GM23338 (cell line): ENCODE measurements at regions not wholly inside any gene's neighbourhood (a gene's known extent, or its start where the extent isn't known, plus 50 kb on each side); places are given as distances from the start of the nearest gene placed in this dataset.

ENCODE experiments used
- ATAC-seq: fragments of 200-7000 bp; cut with Tn5 transposase; 3 replicates; pipeline ENCODE4 v1.9.1; 2020
- DNase-seq: peaks from one replicate; pipeline ENCODE4 v3.0.0-alpha.2; 2015; ENCODE audit warnings: low spot score
- H2AFZ ChIP-seq: fragments of 200-600 bp; sonication (generic); 2 replicates; pipeline ENCODE4 v1.8.0; 2016; ENCODE audit warnings: antibody characterized with exemption, mild to moderate bottlenecking, moderate library complexity
- H3F3A ChIP-seq: fragments of 200-600 bp; sonication (generic); replicated peaks from 2 replicates; pipeline ENCODE4 v1.8.0; 2017; ENCODE audit warnings: antibody characterized with exemption, mixed run types, low read depth
- H3K27ac ChIP-seq: fragments of 200-600 bp; sonication (generic); 2 replicates; pipeline ENCODE4 v1.6.1; 2016; ENCODE audit warnings: low read depth
- H3K27me3 ChIP-seq: fragments of 200-600 bp; sonication (generic); 2 replicates; pipeline ENCODE4 v1.8.0; 2016; ENCODE audit warnings: mild to moderate bottlenecking, mixed run types, moderate library complexity; ENCODE audit not compliant: insufficient read depth
- H3K36me3 ChIP-seq: fragments of 200-600 bp; sonication (generic); 2 replicates; pipeline ENCODE4 v1.8.0; 2016; ENCODE audit warnings: mild to moderate bottlenecking; ENCODE audit not compliant: insufficient read depth
- H3K4me1 ChIP-seq: fragments of 200-600 bp; sonication (generic); 2 replicates; pipeline ENCODE4 v1.8.0; 2016; ENCODE audit warnings: mild to moderate bottlenecking, moderate library complexity; ENCODE audit not compliant: insufficient read depth
- H3K4me2 ChIP-seq: fragments of 200-600 bp; sonication (generic); 2 replicates; pipeline ENCODE4 v1.7.1; 2017; ENCODE audit warnings: mixed run types
- H3K4me3 ChIP-seq: fragments of 200-600 bp; sonication (generic); 2 replicates; pipeline ENCODE4 v1.6.1; 2016; ENCODE audit warnings: mixed run types
- H3K79me2 ChIP-seq: fragments of 200-600 bp; sonication (generic); replicated peaks from 2 replicates; pipeline ENCODE4 v1.8.0; 2017; ENCODE audit warnings: mild to moderate bottlenecking; ENCODE audit not compliant: insufficient read depth
- H3K9me2 ChIP-seq: fragments of 200-600 bp; sonication (generic); 2 replicates; pipeline ENCODE4 v1.8.0; 2017; ENCODE audit not compliant: insufficient read depth
- H4K20me1 ChIP-seq: fragments of 200-600 bp; sonication (generic); replicated peaks from 2 replicates; pipeline ENCODE4 v1.8.0; 2017; ENCODE audit warnings: mild to moderate bottlenecking; ENCODE audit not compliant: insufficient read depth
- H3K27ac Mint-ChIP-seq: 2 replicates; pipeline ENCODE4 v1.8.0; 2020; ENCODE audit warnings: inconsistent platforms, mild to moderate bottlenecking, moderate library complexity, mixed read lengths
- H3K27me3 Mint-ChIP-seq: 3 replicates; pipeline ENCODE4 v1.8.0; 2022; ENCODE audit warnings: low read depth, mild to moderate bottlenecking, moderate library complexity, mixed read lengths, inconsistent platforms; ENCODE audit not compliant: insufficient read depth, poor library complexity
- H3K36me3 Mint-ChIP-seq: 3 replicates; pipeline ENCODE4 v1.8.0; 2021; ENCODE audit warnings: low read depth, mild to moderate bottlenecking, inconsistent platforms, moderate library complexity, mixed read lengths
- H3K4me1 Mint-ChIP-seq: 3 replicates; pipeline ENCODE4 v1.8.0; 2020; ENCODE audit warnings: mild to moderate bottlenecking, inconsistent platforms, mixed read lengths
- H3K4me3 Mint-ChIP-seq: 3 replicates; pipeline ENCODE4 v1.8.0; 2021; ENCODE audit warnings: moderate library complexity, mild to moderate bottlenecking, inconsistent platforms, mixed read lengths
- H3K9me3 Mint-ChIP-seq: 3 replicates; pipeline ENCODE4 v1.8.0; 2020; ENCODE audit warnings: moderate library complexity, mild to moderate bottlenecking, inconsistent platforms, mixed read lengths
- CREB1 ChIP-seq: fragments of 250-450 bp; sonication (Bioruptor Pico); IDR thresholded peaks from 2 replicates; pipeline ENCODE4 v1.5.0; 2020; ENCODE audit warnings: low read depth, mild to moderate bottlenecking, moderate library complexity
- CTCF ChIP-seq, 2 experiments: fragments of 200-600 bp in 1 of 2; sonication (generic) in 1 of 2; conservative IDR thresholded peaks; 2 replicates each; pipeline versions ENCODE4 v1.5.1 to v1.6.1; 2016 to 2017; ENCODE audit warnings: antibody characterized with exemption in 2 of 2, low read depth in 2 of 2, mild to moderate bottlenecking in 2 of 2, moderate library complexity in 1 of 2
- ETS1 ChIP-seq: IDR thresholded peaks from 2 replicates; pipeline ENCODE4 v1.6.1; 2016; ENCODE audit warnings: antibody characterized with exemption
- EZH2 ChIP-seq: fragments of 200-600 bp; sonication (generic); IDR thresholded peaks from one replicate; pipeline ENCODE4 v1.8.0; 2017; ENCODE audit warnings: antibody characterized with exemption, mild to moderate bottlenecking, low read depth; ENCODE audit not compliant: unreplicated experiment
- EZH2phosphoT487 ChIP-seq: fragments of 200-600 bp; sonication (generic); IDR thresholded peaks from one replicate; pipeline ENCODE4 v1.8.1; 2018; ENCODE audit warnings: antibody characterized with exemption; ENCODE audit not compliant: unreplicated experiment
- JUNB ChIP-seq: IDR thresholded peaks from one replicate; pipeline ENCODE4 v1.6.1; 2016; ENCODE audit warnings: antibody characterized with exemption; ENCODE audit not compliant: unreplicated experiment
- POLR2AphosphoS5 ChIP-seq: IDR thresholded peaks from 2 replicates; pipeline ENCODE4 v1.6.1; 2016; ENCODE audit warnings: antibody characterized with exemption, low read depth
- ZNF114 ChIP-seq: fragments of 250-450 bp; sonication (Bioruptor Pico); IDR thresholded peaks from 2 replicates; pipeline ENCODE4 v1.5.0; 2020; ENCODE audit warnings: mild to moderate bottlenecking, moderate library complexity
- ZNF331 ChIP-seq: fragments of 250-450 bp; sonication (Bioruptor Pico); IDR thresholded peaks from 2 replicates; pipeline ENCODE4 v1.5.0; 2020; ENCODE audit warnings: low read depth, mild to moderate bottlenecking, moderate library complexity
- ZNF462 ChIP-seq: fragments of 250-450 bp; sonication (Bioruptor Pico); IDR thresholded peaks from 2 replicates; pipeline ENCODE4 v1.5.0; 2020; ENCODE audit warnings: mild to moderate bottlenecking, moderate library complexity

GRCh38 chr21:35663856-35664606 lies 396.3 kb downstream of the SETD4 start:
- H3K79me2 ChIP-seq: no peaks in the 10 kb centered on the region
- no peaks in the 10 kb centered on the region for H3K4me1 Mint-ChIP-seq
- no peak overlapping the region for H3K27ac Mint-ChIP-seq
- H3K27ac ChIP-seq: no peak overlapping the region
- no peaks in the 10 kb centered on the region for H3K27me3 ChIP-seq
- no peaks in the 10 kb centered on the region for H3K4me1 ChIP-seq
- ATAC-seq (no peak), DNase-seq (no peak)
- no peaks in the 10 kb centered on the region for H3K9me3 Mint-ChIP-seq
- H3K4me3 Mint-ChIP-seq: no peak overlapping the region
- no peaks in the 10 kb centered on the region for H3K36me3 Mint-ChIP-seq
- no peak overlapping the region for H3K4me2 ChIP-seq
- no peaks in the 10 kb centered on the region for H4K20me1 ChIP-seq
- no peaks in the 10 kb centered on the region for H3K36me3 ChIP-seq
- H3K27me3 Mint-ChIP-seq: peaks cover 4% of the 10 kb centered on the region
- H3F3A ChIP-seq: no peaks in the 10 kb centered on the region
- no peak overlapping the region for H3K4me3 ChIP-seq
- H3K9me2 ChIP-seq: peaks cover 19% of the 10 kb centered on the region
- TF ChIP-seq JUNB: no peak
- no peak for TF ChIP-seq ZNF331
- no peak for TF ChIP-seq ZNF114 (CRISPR knock-in tag)
- TF ChIP-seq CTCF (conservative IDR thresholded peaks at IDR 0.05; ENCODE audit: low read depth in 2 of 2): no peak
- no peak for TF ChIP-seq EZH2
- TF ChIP-seq POLR2AphosphoS5: no peak
- no peak overlapping the region for H2AFZ ChIP-seq

GRCh38 chr21:35658242-35658641 lies 402.1 kb downstream of the SETD4 start:
- Histone ChIP-seq H3K4me3 (no peak overlapping the region), H2AFZ (no peak overlapping the region), H3K27me3 (no peaks in the 10 kb centered on the region), H3K9me2 (no peaks in the 10 kb centered on the region; the same call in 1 of the 2 replicates), H3K79me2 (no peaks in the 10 kb centered on the region), H3K4me1 (no peaks in the 10 kb centered on the region), H3K27ac (no peak overlapping the region), H3K36me3 (no peaks in the 10 kb centered on the region), H3K4me2 (no peak overlapping the region), H3F3A (no peaks in the 10 kb centered on the region), H4K20me1 (no peaks in the 10 kb centered on the region)
- Mint-ChIP-seq H3K4me3 (no peak overlapping the region), H3K27me3 (no peaks in the 10 kb centered on the region), H3K27ac (no peak overlapping the region), H3K36me3 (no peaks in the 10 kb centered on the region), H3K9me3 (no peaks in the 10 kb centered on the region; the same call in 2 of the 3 replicates), H3K4me1 (no peaks in the 10 kb centered on the region)
- DNase-seq (no peak), ATAC-seq (no peak)
- TF ChIP-seq POLR2AphosphoS5 (no peak), CREB1 (CRISPR knock-in tag) (no peak), ZNF331 (no peak), ETS1 (no peak), EZH2phosphoT487 (no peak), ZNF114 (CRISPR knock-in tag) (no peak), ZNF462 (CRISPR knock-in tag) (no peak)
